Panc1 (cell line): ENCODE measurements at regions not wholly inside any gene's neighbourhood (a gene's known extent, or its start where the extent isn't known, plus 50 kb on each side); places are given as distances from the start of the nearest gene placed in this dataset.

Source experiments
- CTCF ChIP-seq: fragments of 450-650 bp; IDR thresholded peaks from 2 replicates; pipeline ENCODE4 v1.5.1; 2017; ENCODE audit warnings: mild to moderate bottlenecking
- POLR2AphosphoS5 ChIP-seq: IDR thresholded peaks from 2 replicates; pipeline ENCODE4 v1.6.1; 2012; ENCODE audit warnings: mild to moderate bottlenecking, low read depth, low read length, moderate library complexity
- SIN3A ChIP-seq: IDR thresholded peaks from 2 replicates; pipeline ENCODE4 v1.6.1; 2012; ENCODE audit warnings: low read depth, mild to moderate bottlenecking, low read length, moderate library complexity, borderline replicate concordance; ENCODE audit not compliant: insufficient read depth
- TCF7L2 ChIP-seq: IDR thresholded peaks from 2 replicates; pipeline ENCODE4 v1.6.1; 2011; ENCODE audit warnings: mild to moderate bottlenecking, low read depth, low read length, inconsistent platforms

DNA sequence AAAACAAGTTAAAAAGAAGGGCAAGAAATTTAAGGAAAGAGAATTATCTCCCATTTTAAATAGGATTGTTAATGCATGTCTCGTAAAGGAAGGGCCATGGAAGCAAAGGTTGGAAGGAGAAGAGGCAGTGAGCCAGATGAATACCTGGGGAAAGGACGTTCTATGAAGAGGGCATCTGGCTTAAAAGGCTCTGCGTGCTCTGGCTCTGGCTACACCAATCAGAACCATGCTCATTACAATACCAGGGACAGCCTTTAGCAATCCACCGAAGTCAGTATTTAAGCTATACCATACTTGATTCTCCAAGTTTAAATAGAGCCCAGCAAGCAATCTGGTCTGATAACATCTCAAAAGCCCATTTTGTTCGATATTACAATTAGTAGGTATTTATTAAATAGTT lies 58.5 kb upstream of the C1orf87 start:
- TF ChIP-seq CTCF: no peak
- no peak for TF ChIP-seq SIN3A
- no peak for TF ChIP-seq POLR2AphosphoS5
- no peak for TF ChIP-seq TCF7L2
